Stimulated activated CD8-positive, alpha-beta memory T cell treated with anti-CD3 and anti-CD28 coated beads, Interleukin-4, amount 100 ng/mL, for 1 hour (primary cell): ENCODE measurements at regions not wholly inside any gene's neighbourhood (a gene's known extent, or its start where the extent isn't known, plus 50 kb on each side); places are given as distances from the start of the nearest gene placed in this dataset.
"Not testable (repeated sequence)": the region's sequence is repeated elsewhere in the genome, so short reads cannot be mapped to it uniquely, and the experiment has no call there.

Experiments
- DNase-seq, 2 donors: peaks; one replicate each; pipeline ENCODE4 v3.0.0-alpha.2; 2020; ENCODE audit warnings: low read depth in 2 of 2, low spot score in 1 of 2

- DNase-seq: no peak
These were observed 384.0 kb upstream of the SASH1 start for GRCh38 chr6:147958683-147959082.

GRCh38 chr6:147961481-147962141 is 381.0 kb upstream of the SASH1 start:
- DNase-seq: no peak

- DNase-seq: not testable (repeated sequence)
These were observed 377.2 kb upstream of the SASH1 start for GRCh38 chr6:147965448-147965847.

GRCh38 chr6:147970970-147971369 is 371.7 kb upstream of the SASH1 start:
- DNase-seq: no peak

GRCh38 chr6:147972448-147972847 is 370.2 kb upstream of the SASH1 start:
- no peak for DNase-seq

- DNase-seq: no peak
These were observed 368.8 kb upstream of the SASH1 start for GRCh38 chr6:147973806-147974205.

- no peak for DNase-seq
These were observed 368.3 kb upstream of the SASH1 start for GRCh38 chr6:147974376-147974775.

GRCh38 chr6:147977851-147978465 is 364.7 kb upstream of the SASH1 start:
- no peak for DNase-seq

GRCh38 chr6:147979966-147980365 is 362.7 kb upstream of the SASH1 start:
- DNase-seq: no peak

GRCh38 chr6:147983581-147984366 is 358.9 kb upstream of the SASH1 start:
- no peak for DNase-seq

- no peak for DNase-seq
These were observed 355.8 kb upstream of the SASH1 start for GRCh38 chr6:147986846-147987245.

- DNase-seq: no peak
These were observed 352.5 kb upstream of the SASH1 start for GRCh38 chr6:147990159-147990558.

- no peak for DNase-seq
These were observed 350.7 kb upstream of the SASH1 start for GRCh38 chr6:147991961-147992360.

- DNase-seq: no peak
These were observed 343.6 kb upstream of the SASH1 start for GRCh38 chr6:147999001-147999540.

- DNase-seq: no peak
These were observed 340.6 kb upstream of the SASH1 start for GRCh38 chr6:148001844-148002642.

GRCh38 chr6:148004651-148005050 is 338.0 kb upstream of the SASH1 start:
- no peak for DNase-seq

- no peak for DNase-seq
These were observed 336.8 kb upstream of the SASH1 start for GRCh38 chr6:148005806-148006205.

- not testable (repeated sequence) for DNase-seq
These were observed 332.1 kb upstream of the SASH1 start for GRCh38 chr6:148010516-148010915.

GRCh38 chr6:148016013-148016412 is 326.6 kb upstream of the SASH1 start:
- DNase-seq: no peak

- no peak for DNase-seq
These were observed 321.5 kb upstream of the SASH1 start for GRCh38 chr6:148021165-148021564.

GRCh38 chr6:148021699-148022098 is 320.9 kb upstream of the SASH1 start:
- no peak for DNase-seq
